ENCODE measurements at regions not wholly inside any gene's neighbourhood (a gene's known extent, or its start where the extent isn't known, plus 50 kb on each side); places are given as distances from the start of the nearest gene placed in this dataset.

- Histone ChIP-seq H3K27ac (no peak overlapping the region), H3K36me3 (no peaks in the 10 kb centered on the region), H3K9me3 (no peaks in the 10 kb centered on the region), H3K27me3 (no peaks in the 10 kb centered on the region), H3K4me1 (no peaks in the 10 kb centered on the region), H3K4me3 (no peak overlapping the region)
- intact Hi-C loops (cut with DNase I): no loop called here
- no peak for DNase-seq
- TF ChIP-seq CTCF (IDR thresholded peaks at IDR 0.05): no peak
- no peak for ATAC-seq
These were observed 436.9 kb downstream of the RMST start for GRCh38 chr12:97899529-97899928.

GRCh38 chr12:97899956-97900355 is 437.4 kb downstream of the RMST start:
- no peak for ATAC-seq
- TF ChIP-seq CTCF (IDR thresholded peaks at IDR 0.05): no peak
- H3K4me1 ChIP-seq: no peaks in the 10 kb centered on the region
- no peaks in the 10 kb centered on the region for H3K27me3 ChIP-seq
- no peak overlapping the region for H3K4me3 ChIP-seq
- no peaks in the 10 kb centered on the region for H3K9me3 ChIP-seq
- no peak overlapping the region for H3K27ac ChIP-seq
- intact Hi-C loops (cut with DNase I): no loop called here
- no peak for DNase-seq
- no peaks in the 10 kb centered on the region for H3K36me3 ChIP-seq
- 41 to 48% methylated on average over 1 of the region's 1 CpG for WGBS, 2 donors

GRCh38 chr12:97903356-97903755 is 440.8 kb downstream of the RMST start:
- intact Hi-C loops (cut with DNase I): no loop called here

GRCh38 chr12:97907504-97907903 is 444.9 kb downstream of the RMST start:
- no peak for TF ChIP-seq CTCF (IDR thresholded peaks at IDR 0.05)
- Histone ChIP-seq H3K4me3 (no peak overlapping the region), H3K36me3 (no peaks in the 10 kb centered on the region), H3K9me3 (no peaks in the 10 kb centered on the region), H3K27me3 (no peaks in the 10 kb centered on the region), H3K27ac (no peak overlapping the region), H3K4me1 (no peaks in the 10 kb centered on the region)
- intact Hi-C loops (cut with DNase I): no loop called here
- DNase-seq (no peak), ATAC-seq (no peak)

More at GRCh38 chr12:97903356-97903755, 440.8 kb downstream of the RMST start:
- WGBS, 2 donors: 78% methylated on average over 4 of the region's 4 CpGs
- no peak for TF ChIP-seq CTCF (IDR thresholded peaks at IDR 0.05)
- Histone ChIP-seq H3K4me1 (no peaks in the 10 kb centered on the region), H3K4me3 (no peak overlapping the region), H3K9me3 (no peaks in the 10 kb centered on the region), H3K27me3 (no peaks in the 10 kb centered on the region), H3K36me3 (no peaks in the 10 kb centered on the region), H3K27ac (no peak overlapping the region)
- ATAC-seq (no peak), DNase-seq (no peak)

- ATAC-seq: no peak
- H3K36me3 ChIP-seq: no peaks in the 10 kb centered on the region
- no peaks in the 10 kb centered on the region for H3K27me3 ChIP-seq
- H3K9me3 ChIP-seq: no peaks in the 10 kb centered on the region
- no peak for TF ChIP-seq CTCF (IDR thresholded peaks at IDR 0.05)
- 79 to 85% methylated on average over 3 of the region's 3 CpGs for WGBS, 2 donors
- intact Hi-C loops (cut with DNase I): no loop called here
- no peak overlapping the region for H3K27ac ChIP-seq
- DNase-seq: no peak
- H3K4me3 ChIP-seq: no peak overlapping the region
- no peaks in the 10 kb centered on the region for H3K4me1 ChIP-seq
These were observed 448.0 kb downstream of the RMST start for GRCh38 chr12:97910559-97910958.

Measured in heart right ventricle (tissue), 16 donors.